ENCODE measurements at regions not wholly inside any gene's neighbourhood (a gene's known extent, or its start where the extent isn't known, plus 50 kb on each side); places are given as distances from the start of the nearest gene placed in this dataset.

- DNase-seq (ENCODE audit: low read depth in 1 of 2, low spot score in 1 of 2) = no peak
- Histone ChIP-seq H3K27ac (replicated peaks) (no peak overlapping the region), H3K27me3 (ENCODE audit: insufficient read depth, poor library complexity, severe bottlenecking) (no peaks in the 10 kb centered on the region), H3K4me3 (replicated peaks; ENCODE audit: insufficient read depth, low read length) (no peak overlapping the region)
- TF ChIP-seq, protein P1, sequence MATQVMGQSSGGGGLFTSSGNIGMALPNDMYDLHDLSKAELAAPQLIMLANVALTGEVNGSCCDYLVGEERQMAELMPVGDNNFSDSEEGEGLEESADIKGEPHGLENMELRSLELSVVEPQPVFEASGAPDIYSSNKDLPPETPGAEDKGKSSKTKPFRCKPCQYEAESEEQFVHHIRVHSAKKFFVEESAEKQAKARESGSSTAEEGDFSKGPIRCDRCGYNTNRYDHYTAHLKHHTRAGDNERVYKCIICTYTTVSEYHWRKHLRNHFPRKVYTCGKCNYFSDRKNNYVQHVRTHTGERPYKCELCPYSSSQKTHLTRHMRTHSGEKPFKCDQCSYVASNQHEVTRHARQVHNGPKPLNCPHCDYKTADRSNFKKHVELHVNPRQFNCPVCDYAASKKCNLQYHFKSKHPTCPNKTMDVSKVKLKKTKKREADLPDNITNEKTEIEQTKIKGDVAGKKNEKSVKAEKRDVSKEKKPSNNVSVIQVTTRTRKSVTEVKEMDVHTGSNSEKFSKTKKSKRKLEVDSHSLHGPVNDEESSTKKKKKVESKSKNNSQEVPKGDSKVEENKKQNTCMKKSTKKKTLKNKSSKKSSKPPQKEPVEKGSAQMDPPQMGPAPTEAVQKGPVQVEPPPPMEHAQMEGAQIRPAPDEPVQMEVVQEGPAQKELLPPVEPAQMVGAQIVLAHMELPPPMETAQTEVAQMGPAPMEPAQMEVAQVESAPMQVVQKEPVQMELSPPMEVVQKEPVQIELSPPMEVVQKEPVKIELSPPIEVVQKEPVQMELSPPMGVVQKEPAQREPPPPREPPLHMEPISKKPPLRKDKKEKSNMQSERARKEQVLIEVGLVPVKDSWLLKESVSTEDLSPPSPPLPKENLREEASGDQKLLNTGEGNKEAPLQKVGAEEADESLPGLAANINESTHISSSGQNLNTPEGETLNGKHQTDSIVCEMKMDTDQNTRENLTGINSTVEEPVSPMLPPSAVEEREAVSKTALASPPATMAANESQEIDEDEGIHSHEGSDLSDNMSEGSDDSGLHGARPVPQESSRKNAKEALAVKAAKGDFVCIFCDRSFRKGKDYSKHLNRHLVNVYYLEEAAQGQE (IDR thresholded peaks at IDR 0.05; ENCODE audit: insufficient replicate concordance, low read depth) = no peak
- TF ChIP-seq POLR2AphosphoS5 (IDR thresholded peaks at IDR 0.05; ENCODE audit: low read depth) (no peak), CTCF (IDR thresholded peaks at IDR 0.05; ENCODE audit: insufficient read depth, low read length) (no peak), GABPA (IDR thresholded peaks at IDR 0.05; ENCODE audit: low read depth) (no peak), SPI1 (IDR thresholded peaks at IDR 0.05; ENCODE audit: borderline replicate concordance, low read depth) (no peak)
Observed at GRCh38 chr5:89246252-89246651, 363.3 kb upstream of the MEF2C start.

GRCh38 chr5:89243611-89244010, 360.6 kb upstream of the MEF2C start:
- Histone ChIP-seq H3K27me3 (ENCODE audit: insufficient read depth, poor library complexity, severe bottlenecking) (no peaks in the 10 kb centered on the region), H3K27ac (replicated peaks) (no peak overlapping the region), H3K4me3 (replicated peaks; ENCODE audit: insufficient read depth, low read length) (no peak overlapping the region)
- DNase-seq (ENCODE audit: low read depth in 1 of 2, low spot score in 1 of 2) = no peak
- TF ChIP-seq CTCF (IDR thresholded peaks at IDR 0.05; ENCODE audit: insufficient read depth, low read length) (no peak), SPI1 (IDR thresholded peaks at IDR 0.05; ENCODE audit: borderline replicate concordance, low read depth) (no peak)
- TF ChIP-seq, protein P1 (IDR thresholded peaks at IDR 0.05; ENCODE audit: insufficient replicate concordance, low read depth) = no peak

- no peaks in the 10 kb centered on the region for H3K27me3 ChIP-seq (ENCODE audit: insufficient read depth, poor library complexity, severe bottlenecking)
- no peak for DNase-seq (ENCODE audit: low read depth in 1 of 2, low spot score in 1 of 2)
- TF ChIP-seq GABPA (IDR thresholded peaks at IDR 0.05; ENCODE audit: low read depth) (no peak), POLR2AphosphoS5 (IDR thresholded peaks at IDR 0.05; ENCODE audit: low read depth) (no peak), CTCF (IDR thresholded peaks at IDR 0.05; ENCODE audit: insufficient read depth, low read length) (no peak), SPI1 (IDR thresholded peaks at IDR 0.05; ENCODE audit: borderline replicate concordance, low read depth) (no peak)
- TF ChIP-seq, protein P1 (IDR thresholded peaks at IDR 0.05; ENCODE audit: insufficient replicate concordance, low read depth) = no peak
- no peak overlapping the region for H3K4me3 ChIP-seq (replicated peaks; ENCODE audit: insufficient read depth, low read length)
- no peak overlapping the region for H3K27ac ChIP-seq (replicated peaks)
Observed at GRCh38 chr5:89241186-89241585, 358.2 kb upstream of the MEF2C start.
